ENCODE measurements at regions not wholly inside any gene's neighbourhood (a gene's known extent, or its start where the extent isn't known, plus 50 kb on each side); places are given as distances from the start of the nearest gene placed in this dataset.
"Not testable (repeated sequence)": the region's sequence is repeated elsewhere in the genome, so short reads cannot be mapped to it uniquely, and the experiment has no call there.

- DNase-seq = no peak
Measured at GRCh38 chr2:123359636-123360035, 665.5 kb upstream of the CNTNAP5 start.

- no peak for DNase-seq
Measured at GRCh38 chr2:123362671-123363440, 662.2 kb upstream of the CNTNAP5 start.

GRCh38 chr2:123363826-123364225 is 661.3 kb upstream of the CNTNAP5 start:
- no peak for DNase-seq

GRCh38 chr2:123364243-123364896 is 660.7 kb upstream of the CNTNAP5 start:
- no peak for DNase-seq

- DNase-seq = no peak
Measured at GRCh38 chr2:123366239-123366837, 658.7 kb upstream of the CNTNAP5 start.

GRCh38 chr2:123370186-123370585 is 654.9 kb upstream of the CNTNAP5 start:
- no peak for DNase-seq

GRCh38 chr2:123371535-123371934 is 653.6 kb upstream of the CNTNAP5 start:
- no peak for DNase-seq

GRCh38 chr2:123380370-123380935 is 644.6 kb upstream of the CNTNAP5 start:
- DNase-seq = no peak

- no peak for DNase-seq
Measured at GRCh38 chr2:123415678-123416077, 609.4 kb upstream of the CNTNAP5 start.

- DNase-seq = no peak
Measured at GRCh38 chr2:123419976-123420375, 605.1 kb upstream of the CNTNAP5 start.

GRCh38 chr2:123434546-123435395 is 590.3 kb upstream of the CNTNAP5 start:
- no peak for DNase-seq

- no peak for DNase-seq
Measured at GRCh38 chr2:123438251-123438650, 586.8 kb upstream of the CNTNAP5 start.

- no peak for DNase-seq
Measured at GRCh38 chr2:123438675-123439074, 586.4 kb upstream of the CNTNAP5 start.

GRCh38 chr2:123448801-123449200 is 576.3 kb upstream of the CNTNAP5 start:
- DNase-seq = no peak

- DNase-seq = no peak
Measured at GRCh38 chr2:123451542-123451941, 573.5 kb upstream of the CNTNAP5 start.

- no peak for DNase-seq
Measured at GRCh38 chr2:123453046-123453700, 571.9 kb upstream of the CNTNAP5 start.

- no peak for DNase-seq
Measured at GRCh38 chr2:123453772-123454171, 571.3 kb upstream of the CNTNAP5 start.

- DNase-seq = not testable (repeated sequence)
Measured at GRCh38 chr2:123455234-123455633, 569.9 kb upstream of the CNTNAP5 start.

GRCh38 chr2:123456416-123456815 is 568.7 kb upstream of the CNTNAP5 start:
- no peak for DNase-seq

- DNase-seq = no peak
Measured at GRCh38 chr2:123463886-123464285, 561.2 kb upstream of the CNTNAP5 start.

GRCh38 chr2:123468071-123468470 is 557.0 kb upstream of the CNTNAP5 start:
- no peak for DNase-seq

GRCh38 chr2:123481406-123481805 is 543.7 kb upstream of the CNTNAP5 start:
- DNase-seq = no peak
